Bronchial epithelial cell (primary cell): ENCODE measurements at regions not wholly inside any gene's neighbourhood (a gene's known extent, or its start where the extent isn't known, plus 50 kb on each side); places are given as distances from the start of the nearest gene placed in this dataset.
A peak's percentile ranks its signal among the peaks of the same experiment; 100 is the strongest.
"Not testable (repeated sequence)": the region's sequence is repeated elsewhere in the genome, so short reads cannot be mapped to it uniquely, and the experiment has no call there.

Experiments used
- DNase-seq: peaks from one replicate; pipeline ENCODE4 v3.0.0-alpha.2; 2010; ENCODE audit warnings: low read depth
- FAIRE-seq: peaks from 2 replicates; lab custom pipeline; 2011; peaks lifted over from hg19 to GRCh38; lab: Jason Lieb, UNC
- H3K27me3 ChIP-seq: 2 replicates; pipeline ENCODE4 v1.5.1; 2011; ENCODE audit warnings: low read length; ENCODE audit not compliant: control insufficient read depth, insufficient read depth
- H3K36me3 ChIP-seq: 2 replicates; pipeline ENCODE4 v1.5.1; 2011; ENCODE audit warnings: low read length; ENCODE audit not compliant: control insufficient read depth, insufficient read depth
- H3K4me3 ChIP-seq: 2 replicates; pipeline ENCODE4 v1.5.1; 2011; ENCODE audit warnings: mild to moderate bottlenecking, low read depth, low read length, control low read depth
- TF ChIP-seq, protein P1 (sequence below): IDR thresholded peaks from 2 replicates; pipeline ENCODE4 v1.5.1; 2011; ENCODE audit warnings: mild to moderate bottlenecking, moderate library complexity, low read length, control low read depth, inconsistent platforms; ENCODE audit not compliant: insufficient read depth, severe bottlenecking

DNA sequence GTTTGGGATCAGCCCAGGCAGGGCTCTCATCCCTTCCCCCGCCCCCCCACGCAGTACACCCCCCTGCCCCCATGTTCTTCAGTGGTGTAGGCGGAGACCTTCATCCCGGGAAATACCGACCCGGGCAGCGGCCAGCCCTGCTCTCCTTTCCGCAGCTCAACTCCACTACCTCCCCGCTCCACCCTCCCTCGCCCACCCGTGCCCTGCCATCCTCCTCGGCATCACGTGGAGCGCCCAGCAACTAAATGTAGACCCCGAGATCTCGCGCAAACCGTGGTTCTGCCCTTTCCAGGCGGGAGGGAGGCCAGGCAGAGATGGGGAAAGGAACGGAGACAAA lies 1932.2 kb upstream of the DEFB115 start:
- Histone ChIP-seq H3K4me3 (no peak overlapping the region), H3K36me3 (no peaks in the 10 kb centered on the region), H3K27me3 (no peaks in the 10 kb centered on the region)
- TF ChIP-seq, protein P1, sequence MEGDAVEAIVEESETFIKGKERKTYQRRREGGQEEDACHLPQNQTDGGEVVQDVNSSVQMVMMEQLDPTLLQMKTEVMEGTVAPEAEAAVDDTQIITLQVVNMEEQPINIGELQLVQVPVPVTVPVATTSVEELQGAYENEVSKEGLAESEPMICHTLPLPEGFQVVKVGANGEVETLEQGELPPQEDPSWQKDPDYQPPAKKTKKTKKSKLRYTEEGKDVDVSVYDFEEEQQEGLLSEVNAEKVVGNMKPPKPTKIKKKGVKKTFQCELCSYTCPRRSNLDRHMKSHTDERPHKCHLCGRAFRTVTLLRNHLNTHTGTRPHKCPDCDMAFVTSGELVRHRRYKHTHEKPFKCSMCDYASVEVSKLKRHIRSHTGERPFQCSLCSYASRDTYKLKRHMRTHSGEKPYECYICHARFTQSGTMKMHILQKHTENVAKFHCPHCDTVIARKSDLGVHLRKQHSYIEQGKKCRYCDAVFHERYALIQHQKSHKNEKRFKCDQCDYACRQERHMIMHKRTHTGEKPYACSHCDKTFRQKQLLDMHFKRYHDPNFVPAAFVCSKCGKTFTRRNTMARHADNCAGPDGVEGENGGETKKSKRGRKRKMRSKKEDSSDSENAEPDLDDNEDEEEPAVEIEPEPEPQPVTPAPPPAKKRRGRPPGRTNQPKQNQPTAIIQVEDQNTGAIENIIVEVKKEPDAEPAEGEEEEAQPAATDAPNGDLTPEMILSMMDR = no peak
- DNase-seq (no peak), FAIRE-seq (no peak)

DNA sequence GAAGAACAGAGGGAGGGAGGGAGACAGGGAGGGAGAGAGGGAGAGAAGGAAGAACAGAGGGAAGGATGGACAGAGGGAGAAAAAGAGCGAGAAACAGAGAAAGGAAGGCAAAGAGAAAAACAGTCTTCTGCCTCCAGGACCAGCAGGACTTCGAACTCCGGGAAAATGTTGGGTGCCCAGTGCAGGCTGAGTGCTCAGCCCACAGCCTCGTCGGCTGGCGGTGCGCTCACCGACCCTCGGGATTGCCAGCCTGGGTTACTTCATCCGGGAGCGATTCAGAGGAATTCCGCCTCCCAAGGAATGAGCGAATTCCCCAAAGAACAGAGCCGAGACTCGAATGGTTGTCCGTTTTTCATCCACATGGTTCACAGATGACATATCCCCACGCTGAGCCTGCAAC lies 1931.7 kb upstream of the DEFB115 start:
- not testable (repeated sequence) for DNase-seq, H3K4me3 ChIP-seq, H3K27me3 ChIP-seq, H3K36me3 ChIP-seq, FAIRE-seq

DNA sequence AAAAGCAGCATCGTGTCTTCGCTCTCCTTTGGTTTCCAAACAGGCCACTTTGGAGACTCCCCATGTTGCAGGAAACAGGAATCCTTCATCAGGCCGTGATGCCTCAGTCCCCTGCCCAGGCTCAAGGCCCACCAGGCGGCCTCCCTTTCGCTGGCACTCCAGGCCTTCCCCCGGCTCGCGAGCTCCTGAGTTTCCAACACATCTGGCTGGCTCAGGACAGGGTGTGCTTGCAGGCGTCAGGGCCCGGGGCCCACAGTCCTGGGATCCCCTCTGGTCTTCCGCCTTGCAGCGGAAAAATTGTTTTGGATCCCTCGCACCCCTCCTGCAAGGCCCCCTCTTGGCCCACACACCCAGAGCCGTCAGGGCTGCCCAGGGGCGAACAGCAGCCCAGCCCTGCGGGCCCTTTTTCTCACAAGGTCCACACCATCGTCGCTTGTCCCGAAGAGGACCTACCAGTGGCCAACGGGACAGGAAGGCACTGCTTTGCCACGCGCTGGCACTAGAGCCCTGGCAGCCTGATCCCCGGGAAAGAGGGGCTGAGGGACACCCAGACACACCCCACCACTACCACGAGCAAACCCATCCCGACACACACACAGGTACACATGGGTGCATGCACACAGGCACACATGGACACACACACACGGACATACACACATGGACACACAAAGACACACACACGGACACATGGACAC lies 1930.9 kb upstream of the DEFB115 start:
- TF ChIP-seq, protein P1 = no peak
- no peak for DNase-seq
- Histone ChIP-seq H3K27me3 (no peaks in the 10 kb centered on the region), H3K4me3 (no peak overlapping the region), H3K36me3 (no peaks in the 10 kb centered on the region)
- FAIRE-seq = no peak

DNA sequence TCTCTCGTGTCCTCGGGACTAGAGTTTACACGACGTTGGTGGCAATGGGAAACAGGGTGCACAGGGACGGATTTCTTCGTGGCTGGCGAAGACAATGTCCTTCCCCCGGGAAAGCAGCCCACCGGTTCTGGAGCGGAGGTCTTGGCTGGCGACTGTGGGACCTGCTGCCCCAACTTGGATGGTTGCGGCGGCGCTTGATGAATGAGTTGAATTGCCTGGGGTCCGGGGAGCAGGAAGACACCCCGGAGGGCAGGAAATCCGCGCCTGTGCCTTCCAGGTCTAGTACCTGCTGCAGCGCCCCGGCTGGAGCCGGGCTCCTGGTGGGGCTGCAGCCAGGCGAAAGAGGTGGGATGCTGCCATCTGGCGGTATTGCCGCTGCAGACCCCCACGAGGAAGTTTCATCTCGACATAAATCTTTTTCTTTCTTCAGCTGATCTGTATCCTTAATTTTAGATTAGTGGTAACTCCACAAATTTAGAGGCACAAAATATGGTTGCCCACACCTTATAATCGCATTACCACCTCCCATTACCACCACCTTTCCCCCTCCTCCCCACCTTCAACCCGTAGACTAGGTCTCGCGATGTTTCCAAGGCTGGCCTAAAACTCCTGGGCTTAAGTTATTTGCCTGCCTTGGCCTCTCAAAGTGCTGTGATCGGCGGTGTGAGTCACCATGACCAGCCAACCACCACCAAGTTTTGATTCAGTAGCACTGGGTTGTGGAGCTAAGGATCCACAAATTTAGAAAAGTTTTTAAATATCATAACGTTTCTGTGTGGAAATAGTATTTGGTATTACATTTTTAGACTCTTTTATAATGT lies 1929.7 kb upstream of the DEFB115 start:
- DNase-seq = peak; percentile 12
- H3K36me3 ChIP-seq, FAIRE-seq, H3K27me3 ChIP-seq, H3K4me3 ChIP-seq: not testable (repeated sequence)

DNA sequence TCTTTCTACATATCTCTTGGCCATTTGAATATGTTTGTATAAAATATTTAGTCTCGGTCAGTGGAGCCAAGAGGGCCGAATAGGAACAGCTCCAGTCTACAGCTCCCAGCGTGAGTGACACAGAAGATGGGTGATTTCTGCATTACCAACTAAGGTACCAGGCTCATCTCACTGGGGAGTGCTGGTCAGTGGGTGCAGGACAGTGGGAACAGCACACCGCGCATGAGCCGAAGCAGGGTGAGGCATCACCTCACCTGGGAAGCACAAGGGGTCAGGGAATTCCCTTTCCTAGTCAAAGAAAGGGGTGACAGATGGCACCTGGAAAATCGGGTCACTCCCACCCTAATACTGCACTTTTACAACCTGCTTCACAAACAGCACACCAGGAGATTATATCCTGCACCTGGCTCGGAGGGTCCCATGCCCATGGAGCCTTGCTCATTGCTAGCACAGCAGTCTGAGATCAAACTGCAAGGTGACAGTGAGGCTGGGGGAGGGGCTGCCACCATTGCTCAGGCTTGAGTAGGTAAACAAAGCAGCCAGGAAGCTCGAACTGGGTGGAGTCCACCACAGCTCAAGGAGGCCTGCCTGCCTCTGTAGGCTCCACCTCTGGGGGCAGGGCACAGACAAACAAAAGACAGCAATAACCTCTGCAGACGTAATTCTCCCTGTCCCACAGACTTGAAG lies 1926.9 kb upstream of the DEFB115 start:
- not testable (repeated sequence) for H3K36me3 ChIP-seq, H3K4me3 ChIP-seq, H3K27me3 ChIP-seq, DNase-seq, FAIRE-seq

DNA sequence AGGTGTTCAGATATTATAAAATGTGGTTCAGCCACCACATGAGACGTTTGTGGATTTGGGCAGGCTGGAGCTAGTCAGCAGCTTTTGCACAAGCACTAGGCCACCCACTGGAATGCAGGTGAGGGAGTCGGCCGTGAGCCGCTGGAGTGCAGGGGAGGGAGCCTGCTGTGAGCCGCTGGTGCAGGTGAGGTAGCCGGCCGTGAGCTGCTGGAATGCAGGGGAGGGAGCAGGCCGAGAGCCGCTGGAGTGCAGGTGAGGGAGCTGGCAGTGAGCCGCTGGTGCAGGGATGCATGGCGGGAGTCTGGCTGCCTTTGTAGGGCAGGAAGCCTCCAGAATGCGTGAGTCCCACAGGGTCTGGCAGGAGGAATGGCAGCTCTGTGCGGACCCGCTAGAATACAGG lies 1907.6 kb upstream of the DEFB115 start:
- DNase-seq (no peak), FAIRE-seq (no peak)
- no peaks in the 10 kb centered on the region for H3K27me3 ChIP-seq
- H3K4me3 ChIP-seq = no peak overlapping the region
- TF ChIP-seq, protein P1 = no peak
- no peaks in the 10 kb centered on the region for H3K36me3 ChIP-seq

DNA sequence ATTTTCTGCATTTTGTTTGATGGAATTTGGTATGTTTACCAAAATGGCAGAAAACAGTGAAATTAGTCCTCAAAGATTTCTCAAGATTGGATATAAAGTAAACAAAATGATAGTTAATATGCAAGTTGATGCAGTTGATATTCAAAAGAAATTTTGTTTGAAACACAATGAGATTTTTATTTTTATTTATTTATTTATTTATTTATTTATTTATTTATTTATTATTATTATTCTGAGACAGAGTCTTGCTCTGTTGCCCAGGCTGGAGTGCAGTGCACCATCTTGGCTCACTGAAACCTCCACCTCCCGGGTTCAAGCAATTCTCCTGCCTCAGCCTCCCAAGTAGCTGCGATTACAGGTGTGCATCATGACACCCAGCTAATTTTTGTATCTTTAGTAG lies 1881.5 kb upstream of the DEFB115 start:
- FAIRE-seq, H3K36me3 ChIP-seq, H3K27me3 ChIP-seq, H3K4me3 ChIP-seq, DNase-seq: not testable (repeated sequence)

DNA sequence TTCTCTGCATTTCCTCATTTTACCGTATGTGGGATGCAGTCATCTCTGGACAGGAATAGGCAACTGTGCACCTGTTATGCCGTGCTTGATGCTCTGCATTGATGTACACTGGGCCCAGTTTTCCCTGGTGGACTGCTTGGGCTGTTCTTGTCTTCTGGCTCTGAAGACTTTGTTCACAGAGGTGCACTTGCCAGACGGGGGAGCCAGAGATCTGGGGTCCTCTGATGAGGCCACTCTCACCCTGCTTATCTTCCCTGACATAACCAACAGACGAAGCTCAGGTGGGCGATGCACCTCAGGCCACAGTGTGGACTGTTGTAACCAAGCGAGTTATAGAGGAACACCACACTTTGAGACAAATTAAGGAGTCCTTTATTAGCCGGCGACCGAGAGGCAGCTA lies 1864.6 kb upstream of the DEFB115 start:
- DNase-seq, H3K27me3 ChIP-seq, H3K4me3 ChIP-seq, H3K36me3 ChIP-seq, FAIRE-seq: not testable (repeated sequence)
